ENCODE measurements at regions not wholly inside any gene's neighbourhood (a gene's known extent, or its start where the extent isn't known, plus 50 kb on each side); places are given as distances from the start of the nearest gene placed in this dataset.

- no peak for TF ChIP-seq CTCF (IDR thresholded peaks at IDR 0.05; ENCODE audit: low read length)
- no peak for TF ChIP-seq EZH2 (IDR thresholded peaks at IDR 0.05; ENCODE audit: borderline replicate concordance, low read length)
These were observed 216.2 kb downstream of the PLPP3 start for GRCh38 chr1:56363007-56363770.
